Activated T-cell treated with anti-CD3 and anti-CD28 coated beads for 1 hour (primary cell): ENCODE measurements at regions not wholly inside any gene's neighbourhood (a gene's known extent, or its start where the extent isn't known, plus 50 kb on each side); places are given as distances from the start of the nearest gene placed in this dataset.

Experiments
- DNase-seq: peaks from one replicate; pipeline ENCODE4 v3.0.0-alpha.2; 2020; ENCODE audit warnings: low read depth

DNA sequence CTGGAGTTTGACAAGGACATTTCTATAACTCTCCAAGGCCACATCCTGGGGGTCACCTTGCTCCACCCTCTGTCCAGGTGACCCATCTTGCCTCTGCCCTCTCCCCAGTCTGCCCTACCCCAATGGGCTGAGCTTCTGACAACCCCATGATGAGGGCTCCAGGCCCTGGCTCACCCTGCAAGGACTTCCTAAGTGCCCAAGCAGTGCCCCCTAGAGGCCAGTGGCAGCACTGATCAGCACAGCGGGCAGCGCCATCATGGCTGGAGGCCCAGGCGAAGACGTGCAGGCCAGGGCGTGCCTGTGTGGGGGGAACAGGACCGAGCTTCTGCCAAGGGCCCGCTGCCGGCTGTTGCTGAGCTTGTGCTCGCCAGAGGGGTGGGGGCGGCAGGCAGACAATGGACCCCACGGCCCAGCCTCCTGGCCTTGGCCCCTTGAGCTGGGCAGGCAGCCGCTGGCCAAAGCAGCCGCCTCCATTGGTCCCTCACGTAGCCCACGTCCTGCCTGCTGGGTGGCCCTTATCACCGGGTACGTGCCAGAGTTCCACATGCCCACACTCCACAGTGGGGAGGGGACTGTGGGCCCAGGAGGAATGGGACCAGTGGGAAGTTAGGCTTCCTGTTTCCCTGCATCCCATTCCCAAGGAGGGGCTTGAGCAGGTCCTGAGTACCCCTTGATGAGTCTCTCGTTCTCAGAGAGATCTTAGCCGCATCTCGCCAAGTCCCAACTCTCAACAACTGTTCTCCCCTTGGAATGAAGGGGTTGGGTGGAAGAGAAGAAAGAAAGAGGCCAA lies 64.3 kb downstream of the MRPL14 start:
- DNase-seq: no peak

DNA sequence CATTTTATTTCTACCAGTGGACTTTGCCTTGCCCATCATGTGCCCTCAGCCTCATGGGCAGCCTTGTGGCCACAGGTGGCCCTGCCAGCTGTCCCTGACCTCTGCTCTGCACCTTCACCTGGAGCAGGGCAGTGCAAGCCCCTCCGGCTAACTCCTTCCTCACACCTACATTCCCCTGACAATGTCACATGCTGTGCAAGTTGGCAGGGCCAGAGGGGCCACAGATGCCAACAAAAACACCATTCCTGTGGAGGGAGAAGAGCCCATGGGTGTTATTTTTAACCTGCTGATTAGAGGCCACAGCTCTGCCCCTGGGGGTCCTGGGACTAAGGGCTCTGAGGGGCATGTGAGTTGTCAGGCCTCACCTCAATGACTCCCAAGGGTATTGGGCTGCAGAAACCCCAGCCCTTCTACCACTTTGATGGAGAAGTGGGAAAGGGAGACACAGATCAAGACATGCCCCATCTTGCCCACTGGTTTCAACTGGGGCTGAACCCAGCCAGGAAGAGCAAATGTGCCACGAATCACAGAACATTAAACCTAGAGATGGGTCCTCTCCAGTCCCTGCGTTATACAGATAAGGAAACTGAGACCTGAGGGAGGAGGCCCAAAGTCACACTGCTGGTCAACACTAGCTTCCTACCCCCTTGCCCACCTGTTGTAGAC lies 65.0 kb downstream of the MRPL14 start:
- DNase-seq: no peak

DNA sequence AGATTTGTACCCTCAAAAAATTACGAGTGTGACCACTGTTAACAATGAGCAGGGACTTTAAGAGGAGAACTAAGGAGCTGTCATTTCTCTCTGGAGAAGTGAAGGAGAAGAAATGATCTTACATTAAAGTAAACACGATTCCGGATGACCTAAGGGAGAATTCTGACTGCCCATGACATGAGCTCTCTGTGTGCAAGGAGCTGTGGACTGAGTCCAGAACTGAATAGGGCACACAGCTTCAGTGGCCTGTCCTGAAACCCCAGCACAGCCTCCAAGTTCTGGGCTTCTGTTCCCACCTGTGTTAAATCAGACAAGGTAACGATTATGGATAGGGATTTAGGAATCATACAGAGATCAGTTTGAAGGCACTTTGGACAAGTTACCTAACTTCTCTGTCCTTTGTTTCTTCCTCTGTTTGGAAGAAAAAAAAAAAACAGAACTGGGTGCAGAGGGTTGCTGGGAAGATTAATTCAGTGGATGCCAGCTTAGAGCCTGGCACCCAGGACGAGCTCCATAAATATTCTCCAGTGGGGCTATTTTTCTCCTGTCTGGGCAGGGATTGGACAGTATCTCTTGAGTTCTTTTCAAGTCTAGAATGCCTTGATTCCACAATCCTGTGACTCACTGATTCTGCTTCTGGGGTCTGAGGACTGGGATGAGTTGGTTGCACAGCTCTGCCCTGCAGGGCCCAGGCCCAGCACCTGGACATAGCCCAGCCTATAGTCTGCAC lies 65.7 kb downstream of the MRPL14 start:
- DNase-seq: no peak

DNA sequence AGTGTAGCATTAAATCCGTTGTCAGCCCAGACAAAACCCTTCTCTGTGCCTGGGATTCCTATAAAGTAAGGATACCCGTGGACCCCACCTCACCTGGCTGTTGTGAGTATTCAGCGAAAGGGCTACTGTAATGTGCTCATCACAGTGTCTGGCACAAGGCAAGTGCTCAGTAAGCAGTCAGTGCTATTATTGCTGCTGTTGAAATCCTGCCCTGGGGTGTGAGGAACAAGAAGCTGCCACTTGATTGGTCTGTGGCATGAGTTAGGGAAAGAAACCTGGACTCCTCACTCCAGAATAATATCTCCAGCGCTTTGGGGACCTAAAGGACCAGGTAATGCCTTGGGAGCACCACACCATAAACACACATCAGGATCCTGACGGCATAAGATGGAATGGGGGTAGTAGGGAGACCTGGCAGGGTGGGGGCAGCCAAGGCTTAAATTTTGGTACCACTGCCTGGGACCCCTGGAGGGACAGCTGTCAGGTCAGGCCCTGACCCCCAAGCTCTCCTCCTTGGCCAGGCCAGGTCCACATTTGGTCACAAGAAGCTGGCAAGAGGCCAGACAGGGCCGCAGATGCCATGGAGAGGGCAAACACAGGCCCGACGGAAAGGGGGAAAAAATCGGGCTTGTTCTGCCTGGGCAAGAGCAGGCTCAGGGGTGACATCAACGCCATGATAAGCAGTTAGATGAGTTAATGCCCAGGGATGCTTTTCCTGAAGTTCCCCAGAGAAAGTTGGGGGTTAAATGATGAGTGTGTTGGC lies 66.5 kb downstream of the MRPL14 start:
- no peak for DNase-seq

DNA sequence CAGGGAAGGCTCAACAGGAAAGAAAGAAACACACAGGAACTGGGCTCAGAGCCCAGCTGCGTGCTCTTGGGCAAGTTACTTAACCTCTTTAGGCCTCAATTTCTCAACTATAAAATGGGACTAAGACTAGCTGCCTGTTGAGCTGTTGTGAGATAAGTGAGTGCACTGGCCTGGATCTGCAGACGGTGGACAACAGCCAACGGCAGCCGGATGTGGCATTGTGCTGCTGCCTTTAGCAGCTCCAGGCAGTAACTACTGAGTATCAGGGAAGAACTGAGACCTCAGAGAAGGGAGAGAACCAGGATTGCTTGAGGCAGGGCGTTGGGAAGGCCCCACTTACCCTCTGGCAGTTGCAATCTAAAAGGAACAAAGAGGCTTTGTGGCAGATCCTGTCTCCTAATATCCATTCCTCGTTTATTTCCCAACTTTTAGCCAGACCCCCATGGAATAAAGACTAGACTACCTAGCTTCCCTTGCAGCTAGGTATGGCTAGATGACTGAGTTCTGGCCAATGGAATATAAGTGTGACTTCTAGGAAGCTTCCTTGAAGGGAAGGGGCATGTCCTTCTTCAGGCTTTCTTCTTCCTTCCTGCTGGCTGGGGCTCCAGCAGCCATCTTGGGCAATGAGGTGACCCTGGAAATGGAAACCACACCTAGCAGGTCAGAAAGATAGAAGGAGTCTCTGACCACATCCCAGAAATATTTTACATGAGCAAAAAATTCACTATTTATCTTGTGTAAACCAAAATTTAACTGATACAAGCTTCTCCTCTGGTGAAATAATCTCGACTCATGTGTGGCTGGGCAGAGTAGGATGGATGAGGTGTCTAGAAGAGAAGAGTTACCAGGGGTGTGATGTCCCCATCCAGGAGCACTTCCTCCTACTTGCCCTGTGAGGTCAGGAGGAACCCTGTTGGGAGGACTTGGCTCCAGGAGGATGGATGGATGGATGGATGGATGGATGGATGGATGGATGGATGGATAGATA lies 67.6 kb downstream of the MRPL14 start:
- no peak for DNase-seq

DNA sequence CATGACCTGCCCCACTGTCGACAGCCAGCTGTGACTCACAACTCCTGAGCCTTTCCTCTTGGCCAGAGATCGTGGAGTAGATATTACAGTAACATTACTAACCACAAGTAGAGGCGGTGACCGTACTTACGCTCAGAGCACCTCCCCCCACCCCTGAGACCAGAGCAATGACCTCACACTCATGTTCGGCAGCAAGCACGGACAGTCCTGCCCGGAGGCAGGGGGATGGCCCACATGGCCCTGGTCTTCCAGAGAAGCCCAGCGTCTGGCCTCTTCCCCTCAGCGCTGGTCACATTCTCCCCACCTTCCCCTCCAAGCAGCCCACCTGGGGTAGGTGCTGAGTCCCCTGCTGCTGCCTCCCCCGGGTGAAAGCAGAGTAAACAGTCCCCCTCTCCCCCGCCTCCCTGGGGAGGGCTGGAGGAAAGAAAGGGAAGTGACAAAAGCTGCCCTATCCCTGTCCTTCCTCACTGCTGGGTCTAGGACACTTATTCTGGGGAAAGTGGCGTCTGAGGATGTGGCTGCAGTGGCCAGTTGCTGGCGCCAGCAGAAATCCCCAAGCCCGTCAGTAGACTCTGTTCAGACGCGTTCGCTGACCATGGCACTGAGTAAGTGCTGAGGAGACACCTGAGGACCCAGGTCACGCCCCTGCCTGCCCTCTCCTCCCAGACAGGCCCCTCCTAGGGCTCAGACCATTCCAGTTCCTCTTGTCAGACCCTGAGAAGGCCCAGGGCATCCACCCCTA lies 68.5 kb downstream of the MRPL14 start:
- DNase-seq: no peak

DNA sequence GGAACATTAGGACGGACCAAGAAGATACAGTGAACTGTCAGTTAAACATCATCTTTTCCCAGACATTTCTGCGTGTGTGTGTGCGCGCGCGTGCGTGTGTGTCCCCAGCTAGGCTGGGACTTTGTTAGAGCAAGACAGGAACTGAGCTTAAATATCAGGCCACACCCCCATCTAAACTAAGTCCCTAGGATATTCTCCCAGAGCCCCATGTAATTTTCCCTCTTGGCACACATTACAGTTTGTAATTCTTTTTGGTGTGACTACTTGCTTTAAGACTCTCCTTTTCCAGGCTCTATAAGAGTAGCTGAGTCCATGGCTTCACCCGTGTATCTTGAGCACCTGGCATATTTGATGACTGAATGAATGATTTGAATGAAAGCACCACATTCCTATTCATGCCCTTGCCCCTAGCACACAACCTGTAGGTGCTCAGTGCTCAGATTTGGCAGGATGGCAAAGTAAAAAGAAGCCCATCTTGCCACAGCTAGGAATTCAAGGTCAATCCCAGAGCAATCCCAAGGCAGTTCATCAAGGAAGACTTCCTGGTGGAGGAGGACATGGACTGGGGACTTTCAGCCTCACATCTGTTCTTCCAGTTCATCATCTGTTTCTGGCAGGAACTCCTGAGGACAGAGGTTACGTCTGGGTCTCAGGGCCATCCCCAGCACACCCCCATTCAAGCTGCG lies 69.2 kb downstream of the MRPL14 start:
- no peak for DNase-seq

DNA sequence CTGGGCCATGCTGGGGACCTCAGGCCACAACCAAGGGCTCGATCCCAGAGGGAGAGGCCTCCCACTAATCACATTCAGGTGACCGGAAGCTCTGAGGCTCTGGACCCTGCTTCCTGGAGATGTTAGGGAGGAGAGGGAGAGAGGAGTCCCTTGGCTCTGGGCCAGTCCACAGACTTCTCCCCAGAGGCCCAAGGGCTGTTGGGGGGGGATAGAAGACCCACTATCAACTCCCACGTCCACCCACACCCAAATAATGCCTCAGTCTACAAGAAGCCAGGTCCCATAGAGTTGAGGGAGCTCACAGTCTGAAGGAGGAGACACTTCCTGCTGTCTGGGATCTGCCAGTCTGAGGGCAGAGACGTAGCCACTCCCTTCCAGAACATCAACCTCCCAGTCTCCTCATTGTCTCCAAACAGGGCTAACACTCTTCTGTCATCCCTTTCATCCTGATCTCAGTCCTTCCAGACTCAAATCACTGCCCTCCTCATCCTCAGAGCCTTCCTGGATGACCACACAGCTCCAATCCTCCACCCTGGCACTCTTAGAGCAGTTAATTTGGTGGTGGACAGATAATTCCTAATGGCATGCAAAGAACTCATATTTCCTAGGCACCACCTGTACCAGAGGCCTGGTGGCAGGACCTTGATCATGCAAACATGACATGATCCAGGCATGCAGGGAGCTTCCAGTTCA lies 69.9 kb downstream of the MRPL14 start:
- no peak for DNase-seq

DNA sequence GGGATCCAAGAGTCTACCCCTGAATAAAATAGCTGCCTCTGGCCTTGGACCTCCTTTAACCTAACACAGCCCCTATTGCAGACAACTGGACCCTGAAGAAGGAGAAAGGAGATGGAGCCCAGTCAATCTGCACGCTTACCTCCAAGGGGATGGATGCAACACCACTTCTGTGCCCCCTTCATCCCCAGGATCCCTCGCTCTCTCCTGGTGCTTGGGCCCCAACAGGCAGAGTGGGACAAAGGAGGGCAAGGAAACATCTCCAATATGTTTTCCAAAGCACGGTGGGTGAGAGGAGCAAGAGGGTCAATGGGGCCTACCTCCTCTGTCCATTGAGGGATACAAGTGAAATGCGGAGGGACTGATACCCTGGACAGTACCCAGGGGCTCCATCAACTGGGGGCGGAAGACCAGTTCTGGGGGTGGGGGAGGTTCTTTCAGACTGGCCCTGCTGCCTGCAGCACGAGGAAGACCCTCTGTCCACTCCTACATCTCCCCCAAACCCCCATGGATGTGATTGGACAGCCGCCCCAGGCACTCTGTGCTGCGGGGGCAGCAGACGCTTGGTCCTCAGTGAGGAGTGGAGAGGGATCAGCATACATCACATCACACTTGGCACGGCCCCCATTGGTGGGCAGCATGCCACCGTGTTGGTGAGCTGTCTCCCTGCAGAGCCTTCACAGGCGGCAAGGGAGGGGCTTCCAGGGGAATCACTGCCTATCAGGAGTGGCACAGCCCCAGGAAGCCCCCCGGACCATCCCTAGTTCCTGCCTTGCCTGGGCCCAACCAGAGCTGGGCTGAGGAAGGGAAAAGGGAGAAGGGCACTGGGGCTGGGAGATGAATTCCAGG lies 70.6 kb downstream of the MRPL14 start:
- DNase-seq: no peak

DNA sequence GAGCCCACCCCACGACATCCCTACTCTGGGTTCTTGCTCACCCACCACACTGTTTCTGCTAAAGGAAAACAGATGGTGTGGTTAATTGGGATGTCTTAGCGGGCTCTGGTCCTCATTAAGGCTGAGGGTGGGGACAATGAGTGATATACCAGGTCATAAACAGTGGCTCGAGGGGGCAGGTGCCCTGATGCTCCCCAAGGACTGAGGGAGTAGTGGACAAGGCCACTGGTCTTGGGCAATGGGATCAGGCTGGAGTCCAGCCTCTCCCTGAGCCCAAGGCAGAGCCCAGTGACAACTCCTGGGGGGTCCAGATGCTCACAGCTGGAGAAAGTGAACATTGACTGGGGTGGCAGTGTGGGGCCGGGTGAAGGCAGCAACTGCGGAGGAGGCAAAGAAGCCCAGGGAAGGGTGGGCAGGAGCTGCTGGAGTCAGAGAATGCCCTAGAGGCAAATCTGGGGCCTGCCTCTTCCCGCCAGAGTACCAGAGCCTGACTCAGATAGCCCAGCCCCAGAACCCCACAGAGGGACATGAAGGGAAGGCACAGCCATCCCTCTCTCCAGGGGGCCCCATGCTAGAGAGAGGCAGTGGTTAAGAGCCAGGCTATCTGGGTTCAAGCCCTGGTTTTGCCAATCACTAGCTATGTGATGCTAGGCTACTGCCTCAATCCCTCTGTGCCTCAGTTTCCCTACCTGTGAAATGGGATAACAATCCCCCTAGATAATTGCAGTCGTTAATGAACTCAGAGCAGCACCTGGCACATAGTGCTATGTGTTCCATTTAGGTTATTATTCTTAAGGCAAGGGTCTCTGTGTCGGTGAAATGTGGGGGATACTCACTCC lies 72.3 kb downstream of the MRPL14 start:
- DNase-seq: no peak

DNA sequence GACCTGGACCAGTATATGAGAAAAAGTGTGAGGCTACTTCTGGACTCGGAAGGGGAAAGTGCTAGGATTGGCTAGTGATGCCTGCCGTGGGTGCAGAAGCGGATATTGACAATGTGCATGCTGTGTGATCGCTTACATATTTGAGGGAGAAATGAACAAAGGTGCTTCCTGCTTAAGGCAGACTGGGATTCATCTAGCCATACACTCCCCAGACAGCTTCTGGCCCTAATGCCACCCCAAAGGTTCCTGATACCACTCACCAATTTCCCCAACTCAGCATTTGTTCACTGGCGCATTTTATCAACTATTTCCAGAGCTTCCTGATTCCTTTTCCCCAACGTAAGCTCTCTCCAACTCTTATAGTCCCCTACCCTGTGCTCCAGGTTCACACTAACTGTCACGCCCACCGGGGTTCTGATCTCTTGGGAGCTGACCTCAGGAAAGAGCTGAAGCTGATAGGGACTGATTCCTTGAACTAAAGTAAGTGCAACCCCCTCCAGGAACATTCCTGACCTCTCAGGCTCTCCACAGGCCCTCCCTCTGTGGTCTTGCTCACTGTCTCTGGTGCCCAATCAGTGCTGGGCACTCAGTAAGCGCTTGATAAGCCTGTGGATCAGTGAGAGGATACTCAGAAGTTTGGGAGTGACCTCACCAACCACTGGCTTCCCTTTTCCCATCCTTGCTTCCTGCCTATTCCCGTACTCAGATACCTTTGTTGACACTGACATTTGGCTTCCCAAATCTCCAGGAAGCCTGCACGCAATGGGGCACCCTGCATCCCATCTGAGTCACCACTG lies 73.3 kb downstream of the MRPL14 start:
- no peak for DNase-seq

DNA sequence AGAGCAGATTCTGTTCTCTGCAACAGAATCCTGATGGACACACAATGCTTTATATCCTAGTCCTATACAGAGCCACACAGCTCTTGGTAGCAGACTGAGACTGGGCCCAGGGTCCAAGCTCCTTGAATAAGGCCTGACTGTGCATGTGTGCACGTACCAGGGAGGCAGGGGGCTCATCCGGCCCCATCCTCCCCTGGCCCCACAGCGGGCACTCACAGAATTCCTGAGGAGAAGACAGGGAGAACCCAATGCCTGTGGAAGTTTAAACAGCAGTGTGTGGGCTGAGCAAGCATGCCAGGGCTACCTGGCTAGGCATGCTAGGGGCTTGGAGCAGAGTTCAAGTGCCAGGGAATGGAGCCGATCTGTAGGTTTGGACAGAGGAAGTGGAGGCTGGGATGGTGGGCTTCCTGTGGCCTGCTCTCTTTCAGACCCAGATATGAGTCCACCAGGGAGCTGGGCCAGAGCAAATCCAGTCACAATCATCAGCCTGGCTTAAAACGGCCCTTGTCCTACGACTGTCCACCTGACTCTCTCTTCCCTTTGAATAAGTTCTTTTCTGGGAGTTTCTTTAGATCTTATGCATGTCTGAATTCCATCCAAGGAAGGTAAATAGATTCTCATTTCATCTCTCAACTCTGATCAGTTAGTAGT lies 74.0 kb downstream of the MRPL14 start:
- DNase-seq: no peak

DNA sequence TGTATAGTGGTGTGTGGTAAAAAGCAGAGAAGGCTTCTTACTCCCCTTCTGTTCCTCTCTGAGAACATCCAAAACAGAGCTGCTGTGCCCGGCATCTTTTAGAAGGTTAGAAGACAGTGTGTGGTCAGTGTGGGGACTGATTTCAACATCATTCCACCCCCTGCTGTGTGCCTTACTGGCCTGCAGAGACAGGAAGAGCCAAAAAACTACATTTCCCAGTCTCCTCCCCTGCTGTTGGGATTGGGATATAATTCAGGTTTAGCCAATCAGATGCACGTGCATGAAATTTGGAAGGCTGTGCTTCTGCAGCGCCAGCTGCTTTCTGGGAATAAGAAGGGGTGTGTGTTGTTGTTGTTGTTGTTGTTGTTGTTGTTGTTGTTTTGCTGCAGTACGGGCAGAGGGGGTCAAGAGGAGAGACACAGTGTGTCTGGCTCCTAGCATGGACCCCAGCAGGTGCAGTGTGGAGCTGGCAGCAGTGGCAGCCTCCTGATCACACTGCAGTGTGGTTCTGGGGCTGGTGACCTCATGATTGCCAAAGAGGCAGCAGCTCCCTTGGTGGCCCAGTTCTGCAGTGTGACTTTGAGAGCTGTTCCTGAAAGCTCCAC lies 74.7 kb downstream of the MRPL14 start:
- DNase-seq: no peak

DNA sequence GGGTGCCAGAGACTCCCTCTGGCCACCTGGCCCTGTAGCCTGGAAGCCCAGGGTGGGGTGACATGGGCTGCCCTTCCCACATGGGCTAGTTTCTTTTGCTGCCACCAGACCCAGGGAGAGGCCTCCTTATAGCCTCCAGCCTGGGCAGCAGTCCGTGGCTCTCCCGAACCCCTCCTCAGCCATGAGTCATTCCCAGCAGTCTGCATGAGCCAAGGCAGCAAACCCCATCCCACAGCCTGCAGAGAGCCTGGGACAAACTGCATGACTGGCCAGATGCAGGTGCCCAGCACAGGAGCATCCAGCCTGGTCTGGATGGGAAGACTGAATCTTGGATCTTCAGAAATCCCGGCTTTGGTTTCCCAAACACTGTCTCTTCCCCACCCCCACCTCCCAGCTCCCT lies 75.7 kb downstream of the MRPL14 start:
- no peak for DNase-seq

DNA sequence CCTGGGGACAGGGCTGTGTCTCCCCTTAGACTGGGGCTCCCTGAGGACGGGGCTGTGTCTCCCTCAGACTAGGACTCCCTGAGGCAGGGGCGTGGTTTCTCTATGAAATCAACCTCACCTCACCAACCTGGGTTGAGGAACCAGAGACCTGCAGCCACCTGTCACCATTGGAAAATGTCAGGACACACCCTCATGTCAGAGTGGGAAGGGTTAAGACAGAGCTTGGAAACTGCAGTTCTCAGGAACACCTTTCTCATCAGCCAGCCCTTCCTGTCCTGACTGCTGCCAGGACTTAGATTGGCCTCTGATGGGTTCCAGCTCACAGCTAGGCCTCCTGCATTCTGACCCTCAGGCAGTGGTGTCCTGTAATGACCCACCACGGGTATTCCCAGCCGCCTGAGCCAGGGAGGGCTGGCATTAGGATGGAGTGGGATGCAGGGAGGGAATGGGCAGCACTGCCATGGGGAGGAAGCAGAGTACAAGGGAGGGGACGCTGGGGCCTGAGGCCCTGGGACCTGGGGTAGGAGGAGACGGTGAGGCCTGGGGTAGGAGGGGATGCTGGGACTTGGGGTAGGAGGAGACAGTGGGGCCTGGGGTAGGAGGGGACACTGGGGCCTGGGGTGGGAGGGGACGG lies 76.3 kb downstream of the MRPL14 start:
- DNase-seq: no peak
